ENCODE measurements at regions not wholly inside any gene's neighbourhood (a gene's known extent, or its start where the extent isn't known, plus 50 kb on each side); places are given as distances from the start of the nearest gene placed in this dataset.

DNA sequence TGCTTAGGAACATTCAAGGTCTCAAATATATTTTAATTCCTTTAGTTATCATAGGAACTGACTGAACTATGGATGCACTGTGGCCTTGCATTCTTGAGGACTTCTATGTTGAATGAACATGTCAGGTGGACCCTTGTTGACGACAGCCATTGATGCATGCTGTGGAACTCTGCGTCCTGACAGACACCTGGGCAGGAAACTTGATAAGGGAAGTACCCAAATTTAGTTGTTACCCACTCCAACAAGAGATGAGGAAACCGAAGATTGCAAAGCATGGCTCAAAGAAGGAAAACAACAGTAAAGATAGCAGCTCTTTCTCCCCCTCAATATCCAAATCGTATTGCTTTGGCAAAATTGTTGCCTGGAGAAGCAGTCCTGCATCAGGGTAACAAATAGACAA is 540.0 kb upstream of the NR3C2 start:
- H3K27me3 ChIP-seq (ENCODE audit: low read length), result no peaks in the 10 kb centered on the region

DNA sequence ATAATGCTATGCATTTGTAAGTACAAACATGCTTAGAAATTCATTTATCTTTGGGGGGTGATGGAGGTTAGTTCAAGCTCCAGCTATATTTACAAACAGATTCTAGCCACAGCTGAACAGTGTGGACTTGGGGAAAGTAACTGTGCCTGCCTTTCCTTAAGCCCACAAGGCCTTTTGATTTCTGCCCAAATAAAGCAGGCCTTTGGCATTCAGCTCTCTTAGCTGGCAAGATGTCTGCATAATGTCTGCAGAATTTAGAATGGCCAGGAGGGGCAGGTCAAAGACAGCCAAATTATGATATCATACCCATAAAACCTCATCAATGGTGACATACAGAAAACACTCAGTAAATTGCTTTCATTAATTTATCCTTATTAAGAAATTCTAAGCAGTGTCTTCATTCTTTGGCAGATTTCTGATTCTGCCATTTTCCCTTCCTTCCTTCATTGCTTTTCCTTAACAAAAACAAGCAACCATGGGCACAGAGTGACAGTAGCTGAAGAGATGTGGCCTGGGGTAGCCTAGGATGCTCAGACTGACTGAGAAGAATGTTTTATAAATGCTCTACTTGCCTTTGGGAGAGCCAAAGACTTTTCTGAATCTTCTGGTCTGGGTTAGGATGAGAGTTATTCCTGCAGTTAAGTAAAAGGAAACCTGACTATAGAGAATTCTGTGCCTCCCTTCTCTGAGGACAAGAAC is 538.7 kb upstream of the NR3C2 start:
- Histone ChIP-seq H3K27ac (ENCODE audit: low read depth, low read length) (no peak overlapping the region), H3K9ac (ENCODE audit: low read length) (no peak overlapping the region), H4K20me1 (ENCODE audit: low read depth, low read length) (no peaks in the 10 kb centered on the region), H3K27me3 (ENCODE audit: low read length) (no peaks in the 10 kb centered on the region), H3K4me3 (ENCODE audit: insufficient read depth, low read length, poor library complexity, severe bottlenecking) (no peak overlapping the region), H3K36me3 (ENCODE audit: low read length) (no peaks in the 10 kb centered on the region), H3K9me2 (replicated peaks; ENCODE audit: insufficient read depth, low read length) (no peaks in the 10 kb centered on the region), H3K4me2 (ENCODE audit: low read depth, low read length, poor library complexity, severe bottlenecking) (no peak overlapping the region), H3K79me2 (ENCODE audit: insufficient read depth, low read length) (no peaks in the 10 kb centered on the region), H2AFZ (ENCODE audit: low read depth, low read length, severe bottlenecking) (no peak overlapping the region), H3K9me3 (ENCODE audit: insufficient read depth, low read length) (no peaks in the 10 kb centered on the region), H3F3A (ENCODE audit: insufficient read depth) (no peaks in the 10 kb centered on the region)
- TF ChIP-seq EZH2phosphoT487 (conservative IDR thresholded peaks at IDR 0.05; ENCODE audit: low read length), result no peak
- TF ChIP-seq, protein P1, sequence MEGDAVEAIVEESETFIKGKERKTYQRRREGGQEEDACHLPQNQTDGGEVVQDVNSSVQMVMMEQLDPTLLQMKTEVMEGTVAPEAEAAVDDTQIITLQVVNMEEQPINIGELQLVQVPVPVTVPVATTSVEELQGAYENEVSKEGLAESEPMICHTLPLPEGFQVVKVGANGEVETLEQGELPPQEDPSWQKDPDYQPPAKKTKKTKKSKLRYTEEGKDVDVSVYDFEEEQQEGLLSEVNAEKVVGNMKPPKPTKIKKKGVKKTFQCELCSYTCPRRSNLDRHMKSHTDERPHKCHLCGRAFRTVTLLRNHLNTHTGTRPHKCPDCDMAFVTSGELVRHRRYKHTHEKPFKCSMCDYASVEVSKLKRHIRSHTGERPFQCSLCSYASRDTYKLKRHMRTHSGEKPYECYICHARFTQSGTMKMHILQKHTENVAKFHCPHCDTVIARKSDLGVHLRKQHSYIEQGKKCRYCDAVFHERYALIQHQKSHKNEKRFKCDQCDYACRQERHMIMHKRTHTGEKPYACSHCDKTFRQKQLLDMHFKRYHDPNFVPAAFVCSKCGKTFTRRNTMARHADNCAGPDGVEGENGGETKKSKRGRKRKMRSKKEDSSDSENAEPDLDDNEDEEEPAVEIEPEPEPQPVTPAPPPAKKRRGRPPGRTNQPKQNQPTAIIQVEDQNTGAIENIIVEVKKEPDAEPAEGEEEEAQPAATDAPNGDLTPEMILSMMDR (IDR thresholded peaks at IDR 0.05; ENCODE audit: insufficient read depth, low read length, poor library complexity, severe bottlenecking), result no peak

More for the DNA sequence above, 540.0 kb upstream of the NR3C2 start:
- Histone ChIP-seq H3K79me2 (ENCODE audit: insufficient read depth, low read length) (no peaks in the 10 kb centered on the region), H3K9ac (ENCODE audit: low read length) (no peak overlapping the region), H2AFZ (ENCODE audit: low read depth, low read length, severe bottlenecking) (no peak overlapping the region), H3K9me2 (replicated peaks; ENCODE audit: insufficient read depth, low read length) (no peaks in the 10 kb centered on the region), H3K36me3 (ENCODE audit: low read length) (no peaks in the 10 kb centered on the region), H3K9me3 (ENCODE audit: insufficient read depth, low read length) (no peaks in the 10 kb centered on the region), H3K4me3 (ENCODE audit: insufficient read depth, low read length, poor library complexity, severe bottlenecking) (no peak overlapping the region), H3F3A (ENCODE audit: insufficient read depth) (no peaks in the 10 kb centered on the region), H4K20me1 (ENCODE audit: low read depth, low read length) (no peaks in the 10 kb centered on the region), H3K27ac (ENCODE audit: low read depth, low read length) (no peak overlapping the region), H3K4me2 (ENCODE audit: low read depth, low read length, poor library complexity, severe bottlenecking) (no peak overlapping the region)
- no peak for TF ChIP-seq EZH2phosphoT487 (conservative IDR thresholded peaks at IDR 0.05; ENCODE audit: low read length)
- TF ChIP-seq, protein P1 (IDR thresholded peaks at IDR 0.05; ENCODE audit: insufficient read depth, low read length, poor library complexity, severe bottlenecking), result no peak

DNA sequence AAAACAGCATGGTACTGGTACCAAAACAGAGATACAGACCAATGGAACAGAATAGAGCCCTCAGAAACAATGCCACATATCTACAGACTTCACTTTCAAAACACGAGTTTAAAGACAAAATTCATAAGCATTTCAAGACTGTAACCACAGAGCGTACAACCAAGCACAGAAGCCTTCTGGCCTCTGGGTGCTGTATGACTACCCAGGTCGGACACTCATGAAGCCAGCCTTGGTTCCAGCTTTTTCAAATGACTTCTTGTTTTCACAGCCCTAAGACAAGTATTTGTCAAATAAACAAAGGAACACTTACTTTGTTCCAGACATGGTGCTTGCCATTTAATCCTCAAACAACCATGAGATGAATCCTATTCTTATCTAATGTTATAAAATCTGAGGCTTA is 536.1 kb upstream of the NR3C2 start:
- Histone ChIP-seq H3K4me2 (ENCODE audit: low read depth, low read length, poor library complexity, severe bottlenecking) (no peak overlapping the region), H3K9ac (ENCODE audit: low read length) (no peak overlapping the region), H3K79me2 (ENCODE audit: insufficient read depth, low read length) (no peaks in the 10 kb centered on the region), H3K36me3 (ENCODE audit: low read length) (no peaks in the 10 kb centered on the region), H3K27ac (ENCODE audit: low read depth, low read length) (no peak overlapping the region), H3F3A (ENCODE audit: insufficient read depth) (no peaks in the 10 kb centered on the region), H3K27me3 (ENCODE audit: low read length) (no peaks in the 10 kb centered on the region), H2AFZ (ENCODE audit: low read depth, low read length, severe bottlenecking) (no peak overlapping the region), H3K9me2 (replicated peaks; ENCODE audit: insufficient read depth, low read length) (no peaks in the 10 kb centered on the region), H3K9me3 (ENCODE audit: insufficient read depth, low read length) (no peaks in the 10 kb centered on the region), H3K4me3 (ENCODE audit: insufficient read depth, low read length, poor library complexity, severe bottlenecking) (no peak overlapping the region), H4K20me1 (ENCODE audit: low read depth, low read length) (no peaks in the 10 kb centered on the region)
- TF ChIP-seq EZH2phosphoT487 (conservative IDR thresholded peaks at IDR 0.05; ENCODE audit: low read length), result no peak
- TF ChIP-seq, protein P1 (IDR thresholded peaks at IDR 0.05; ENCODE audit: insufficient read depth, low read length, poor library complexity, severe bottlenecking), result no peak
